ENCODE measurements at regions not wholly inside any gene's neighbourhood (a gene's known extent, or its start where the extent isn't known, plus 50 kb on each side); places are given as distances from the start of the nearest gene placed in this dataset.

- DNase-seq (ENCODE audit: low spot score), result no peak
- Mint-ChIP-seq H3K4me3 (no peak overlapping the region), H3K4me1 (0 out of 2 replicates have a peak, but pooled peaks cover 3% of the 10 kb centered on the region)
These were observed 441.4 kb downstream of the BCKDHB start for GRCh38 chr6:80547827-80548226.

More at GRCh38 chr6:80547827-80548226, 441.4 kb downstream of the BCKDHB start:
- TF ChIP-seq JUN (CRISPR knock-in tag; IDR thresholded peaks at IDR 0.05) (no peak), CTCF (IDR thresholded peaks at IDR 0.05) (no peak), ZNF281 (CRISPR knock-in tag; IDR thresholded peaks at IDR 0.05) (no peak), NR1H2 (CRISPR knock-in tag; IDR thresholded peaks at IDR 0.05) (no peak), FOXP1 (CRISPR knock-in tag; IDR thresholded peaks at IDR 0.05; ENCODE audit: borderline replicate concordance) (no peak), NFE2L1 (CRISPR knock-in tag; IDR thresholded peaks at IDR 0.05) (no peak), E2F1 (CRISPR knock-in tag; IDR thresholded peaks at IDR 0.05) (no peak), ZNF532 (CRISPR knock-in tag; IDR thresholded peaks at IDR 0.05; ENCODE audit: borderline replicate concordance) (no peak), TEAD1 (CRISPR knock-in tag; IDR thresholded peaks at IDR 0.05) (no peak), ZNF425 (CRISPR knock-in tag; conservative IDR thresholded peaks at IDR 0.05) (no peak), MYBL2 (CRISPR knock-in tag; IDR thresholded peaks at IDR 0.05) (no peak), NR2C2 (CRISPR knock-in tag; IDR thresholded peaks at IDR 0.05) (no peak), KAT7 (CRISPR knock-in tag; IDR thresholded peaks at IDR 0.05; ENCODE audit: borderline replicate concordance) (no peak)
- TF ChIP-seq, protein P1, sequence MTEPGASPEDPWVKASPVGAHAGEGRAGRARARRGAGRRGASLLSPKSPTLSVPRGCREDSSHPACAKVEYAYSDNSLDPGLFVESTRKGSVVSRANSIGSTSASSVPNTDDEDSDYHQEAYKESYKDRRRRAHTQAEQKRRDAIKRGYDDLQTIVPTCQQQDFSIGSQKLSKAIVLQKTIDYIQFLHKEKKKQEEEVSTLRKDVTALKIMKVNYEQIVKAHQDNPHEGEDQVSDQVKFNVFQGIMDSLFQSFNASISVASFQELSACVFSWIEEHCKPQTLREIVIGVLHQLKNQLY (CRISPR knock-in tag; IDR thresholded peaks at IDR 0.05), result no peak
- TF ChIP-seq, protein P2, sequence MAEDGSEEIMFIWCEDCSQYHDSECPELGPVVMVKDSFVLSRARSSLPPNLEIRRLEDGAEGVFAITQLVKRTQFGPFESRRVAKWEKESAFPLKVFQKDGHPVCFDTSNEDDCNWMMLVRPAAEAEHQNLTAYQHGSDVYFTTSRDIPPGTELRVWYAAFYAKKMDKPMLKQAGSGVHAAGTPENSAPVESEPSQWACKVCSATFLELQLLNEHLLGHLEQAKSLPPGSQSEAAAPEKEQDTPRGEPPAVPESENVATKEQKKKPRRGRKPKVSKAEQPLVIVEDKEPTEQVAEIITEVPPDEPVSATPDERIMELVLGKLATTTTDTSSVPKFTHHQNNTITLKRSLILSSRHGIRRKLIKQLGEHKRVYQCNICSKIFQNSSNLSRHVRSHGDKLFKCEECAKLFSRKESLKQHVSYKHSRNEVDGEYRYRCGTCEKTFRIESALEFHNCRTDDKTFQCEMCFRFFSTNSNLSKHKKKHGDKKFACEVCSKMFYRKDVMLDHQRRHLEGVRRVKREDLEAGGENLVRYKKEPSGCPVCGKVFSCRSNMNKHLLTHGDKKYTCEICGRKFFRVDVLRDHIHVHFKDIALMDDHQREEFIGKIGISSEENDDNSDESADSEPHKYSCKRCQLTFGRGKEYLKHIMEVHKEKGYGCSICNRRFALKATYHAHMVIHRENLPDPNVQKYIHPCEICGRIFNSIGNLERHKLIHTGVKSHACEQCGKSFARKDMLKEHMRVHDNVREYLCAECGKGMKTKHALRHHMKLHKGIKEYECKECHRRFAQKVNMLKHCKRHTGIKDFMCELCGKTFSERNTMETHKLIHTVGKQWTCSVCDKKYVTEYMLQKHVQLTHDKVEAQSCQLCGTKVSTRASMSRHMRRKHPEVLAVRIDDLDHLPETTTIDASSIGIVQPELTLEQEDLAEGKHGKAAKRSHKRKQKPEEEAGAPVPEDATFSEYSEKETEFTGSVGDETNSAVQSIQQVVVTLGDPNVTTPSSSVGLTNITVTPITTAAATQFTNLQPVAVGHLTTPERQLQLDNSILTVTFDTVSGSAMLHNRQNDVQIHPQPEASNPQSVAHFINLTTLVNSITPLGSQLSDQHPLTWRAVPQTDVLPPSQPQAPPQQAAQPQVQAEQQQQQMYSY (CRISPR knock-in tag; IDR thresholded peaks at IDR 0.05), result no peak
- CTCF ChIA-PET, result no interaction called here
- no peak for ATAC-seq
- H3K36me3 Mint-ChIP-seq, result peaks cover 22% of the 10 kb centered on the region
- H3K27me3 Mint-ChIP-seq (ENCODE audit: low read depth), result no peaks in the 10 kb centered on the region; the same call in 1 of the 2 replicates
- H3K9me3 Mint-ChIP-seq, result peaks cover 40% of the 10 kb centered on the region
- POLR2A ChIA-PET, result no interaction called here
- H3K27ac Mint-ChIP-seq, result no peak overlapping the region

All from WTC11 (cell line).